ENCODE measurements at regions not wholly inside any gene's neighbourhood (a gene's known extent, or its start where the extent isn't known, plus 50 kb on each side); places are given as distances from the start of the nearest gene placed in this dataset.

DNA sequence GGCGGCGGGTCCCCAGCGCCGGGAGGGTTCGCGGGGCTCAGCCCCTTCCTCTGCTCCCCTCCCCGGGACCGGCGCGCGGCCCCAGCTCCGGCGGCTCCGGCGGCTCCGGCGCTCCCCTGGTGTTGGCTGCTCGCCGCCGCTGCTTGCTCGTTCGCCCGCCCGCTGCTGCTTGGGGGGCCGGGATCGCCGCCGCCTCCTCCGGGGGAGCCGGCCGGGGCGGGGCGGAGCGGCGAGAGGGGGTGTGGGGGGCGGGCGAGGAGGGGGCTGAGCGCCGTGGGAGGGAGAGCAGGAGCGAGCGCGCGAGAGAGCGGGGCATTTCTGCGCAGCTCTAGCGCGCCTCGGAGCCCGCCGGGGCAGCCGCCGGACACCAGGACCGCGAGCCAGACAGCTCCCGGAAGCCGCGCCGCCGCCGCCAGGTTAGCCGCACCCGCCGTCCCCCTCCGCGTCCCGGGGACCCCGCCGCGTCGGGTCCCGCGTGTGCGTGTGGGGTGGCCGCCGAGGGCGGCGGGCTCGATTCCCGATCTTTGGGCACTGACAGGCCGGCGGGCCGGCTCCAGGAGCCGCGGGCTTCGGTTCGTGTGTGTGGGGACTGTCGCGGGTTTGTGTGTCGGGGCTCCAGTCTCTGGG is 62.0 kb upstream of the EPB41L1 start:
- TF ChIP-seq SP1 (IDR thresholded peaks at IDR 0.05; ENCODE audit: low read depth, low read length) (no peak), POLR2A (IDR thresholded peaks at IDR 0.05; ENCODE audit: control extremely low read depth in 1 of 2, low read depth in 2 of 2, low read length in 2 of 2) (no peak)
- TF ChIP-seq, protein P1, sequence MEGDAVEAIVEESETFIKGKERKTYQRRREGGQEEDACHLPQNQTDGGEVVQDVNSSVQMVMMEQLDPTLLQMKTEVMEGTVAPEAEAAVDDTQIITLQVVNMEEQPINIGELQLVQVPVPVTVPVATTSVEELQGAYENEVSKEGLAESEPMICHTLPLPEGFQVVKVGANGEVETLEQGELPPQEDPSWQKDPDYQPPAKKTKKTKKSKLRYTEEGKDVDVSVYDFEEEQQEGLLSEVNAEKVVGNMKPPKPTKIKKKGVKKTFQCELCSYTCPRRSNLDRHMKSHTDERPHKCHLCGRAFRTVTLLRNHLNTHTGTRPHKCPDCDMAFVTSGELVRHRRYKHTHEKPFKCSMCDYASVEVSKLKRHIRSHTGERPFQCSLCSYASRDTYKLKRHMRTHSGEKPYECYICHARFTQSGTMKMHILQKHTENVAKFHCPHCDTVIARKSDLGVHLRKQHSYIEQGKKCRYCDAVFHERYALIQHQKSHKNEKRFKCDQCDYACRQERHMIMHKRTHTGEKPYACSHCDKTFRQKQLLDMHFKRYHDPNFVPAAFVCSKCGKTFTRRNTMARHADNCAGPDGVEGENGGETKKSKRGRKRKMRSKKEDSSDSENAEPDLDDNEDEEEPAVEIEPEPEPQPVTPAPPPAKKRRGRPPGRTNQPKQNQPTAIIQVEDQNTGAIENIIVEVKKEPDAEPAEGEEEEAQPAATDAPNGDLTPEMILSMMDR (IDR thresholded peaks at IDR 0.05; ENCODE audit: control extremely low read depth in 1 of 3, insufficient read depth in 1 of 3, low read depth in 1 of 3, low read length in 3 of 3): no peak
- TF ChIP-seq, protein P2, sequence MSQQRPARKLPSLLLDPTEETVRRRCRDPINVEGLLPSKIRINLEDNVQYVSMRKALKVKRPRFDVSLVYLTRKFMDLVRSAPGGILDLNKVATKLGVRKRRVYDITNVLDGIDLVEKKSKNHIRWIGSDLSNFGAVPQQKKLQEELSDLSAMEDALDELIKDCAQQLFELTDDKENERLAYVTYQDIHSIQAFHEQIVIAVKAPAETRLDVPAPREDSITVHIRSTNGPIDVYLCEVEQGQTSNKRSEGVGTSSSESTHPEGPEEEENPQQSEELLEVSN (IDR thresholded peaks at IDR 0.05): no peak
